ENCODE measurements at regions not wholly inside any gene's neighbourhood (a gene's known extent, or its start where the extent isn't known, plus 50 kb on each side); places are given as distances from the start of the nearest gene placed in this dataset.
"Not testable (repeated sequence)": the region's sequence is repeated elsewhere in the genome, so short reads cannot be mapped to it uniquely, and the experiment has no call there.

DNA sequence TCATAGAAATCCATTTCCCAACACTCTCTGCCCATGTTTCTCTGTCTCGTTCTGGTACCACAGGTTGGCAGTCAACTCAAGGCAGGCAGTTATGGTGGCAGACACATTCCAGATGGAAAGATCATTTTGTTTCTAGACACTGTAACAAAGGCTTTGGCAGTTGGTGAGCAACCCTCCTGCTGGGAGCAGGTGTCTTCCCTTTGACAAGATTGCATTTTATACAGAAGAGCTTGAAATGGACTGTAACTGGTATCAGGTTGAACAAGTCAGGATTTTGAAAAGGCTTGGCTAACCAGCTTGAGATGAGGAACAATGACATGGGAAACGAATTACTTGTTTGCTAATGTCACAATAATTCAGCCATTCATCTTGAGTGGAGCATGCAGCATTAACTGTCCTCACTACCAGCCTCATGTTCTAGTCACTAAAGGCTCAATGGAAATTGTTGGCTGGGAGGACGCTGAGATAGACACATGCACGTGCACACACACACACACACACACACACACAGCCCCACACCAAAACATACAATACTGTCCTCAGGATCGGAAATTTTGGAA lies 170.0 kb downstream of the SEMA6D start:
- Histone ChIP-seq H3K9me3 (ENCODE audit: control insufficient read depth, insufficient read depth, low read length) (no peaks in the 10 kb centered on the region), H3K27me3 (ENCODE audit: control insufficient read depth, insufficient read depth, low read length) (peaks cover 55% of the 10 kb centered on the region), H3K27ac (ENCODE audit: low read depth, low read length) (no peak overlapping the region), H3K36me3 (ENCODE audit: control insufficient read depth, insufficient read depth, low read length) (no peaks in the 10 kb centered on the region), H3K9ac (ENCODE audit: low read depth, low read length) (no peak overlapping the region), H3K4me3 (ENCODE audit: low read depth, low read length) (no peak overlapping the region), H3K4me1 (ENCODE audit: control insufficient read depth, insufficient read depth, low read length) (peaks cover 39% of the 10 kb centered on the region)

DNA sequence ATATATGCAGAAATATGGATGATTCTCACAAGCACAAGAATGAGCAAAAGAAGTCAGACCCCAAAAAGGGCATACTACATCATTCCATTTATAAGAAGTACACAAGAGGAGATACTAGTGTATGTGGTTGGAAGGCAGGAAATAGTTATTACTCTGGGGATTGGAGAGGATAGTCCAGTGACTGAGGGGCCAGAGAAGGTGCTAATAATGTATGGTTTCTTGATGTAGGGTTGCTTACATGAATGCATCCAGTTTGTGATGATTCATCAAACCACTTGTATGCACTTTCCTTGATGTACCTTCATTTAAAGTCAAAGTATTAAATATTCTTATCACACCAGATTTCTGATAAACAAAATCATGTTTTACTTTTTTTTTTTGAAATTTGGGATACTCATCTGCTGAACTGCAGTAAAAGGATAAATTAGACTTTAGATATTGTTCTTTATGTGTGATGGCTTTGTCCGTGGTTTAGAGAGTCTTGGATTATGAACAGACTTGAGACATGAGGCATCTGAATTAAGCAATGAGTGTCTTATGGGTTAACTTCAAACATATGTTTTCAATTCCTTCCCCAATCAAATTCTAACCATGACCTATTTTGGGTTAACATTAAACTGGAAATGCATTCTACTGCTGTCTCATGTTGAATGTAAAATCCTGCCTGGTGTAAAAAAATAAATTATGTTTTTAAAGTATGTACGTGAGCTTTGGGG lies 171.2 kb downstream of the SEMA6D start:
- peaks cover 43% of the 10 kb centered on the region for H3K27me3 ChIP-seq (ENCODE audit: control insufficient read depth, insufficient read depth, low read length)
- H3K4me3 ChIP-seq (ENCODE audit: low read depth, low read length): no peak overlapping the region
- H3K9me3 ChIP-seq (ENCODE audit: control insufficient read depth, insufficient read depth, low read length): no peaks in the 10 kb centered on the region

DNA sequence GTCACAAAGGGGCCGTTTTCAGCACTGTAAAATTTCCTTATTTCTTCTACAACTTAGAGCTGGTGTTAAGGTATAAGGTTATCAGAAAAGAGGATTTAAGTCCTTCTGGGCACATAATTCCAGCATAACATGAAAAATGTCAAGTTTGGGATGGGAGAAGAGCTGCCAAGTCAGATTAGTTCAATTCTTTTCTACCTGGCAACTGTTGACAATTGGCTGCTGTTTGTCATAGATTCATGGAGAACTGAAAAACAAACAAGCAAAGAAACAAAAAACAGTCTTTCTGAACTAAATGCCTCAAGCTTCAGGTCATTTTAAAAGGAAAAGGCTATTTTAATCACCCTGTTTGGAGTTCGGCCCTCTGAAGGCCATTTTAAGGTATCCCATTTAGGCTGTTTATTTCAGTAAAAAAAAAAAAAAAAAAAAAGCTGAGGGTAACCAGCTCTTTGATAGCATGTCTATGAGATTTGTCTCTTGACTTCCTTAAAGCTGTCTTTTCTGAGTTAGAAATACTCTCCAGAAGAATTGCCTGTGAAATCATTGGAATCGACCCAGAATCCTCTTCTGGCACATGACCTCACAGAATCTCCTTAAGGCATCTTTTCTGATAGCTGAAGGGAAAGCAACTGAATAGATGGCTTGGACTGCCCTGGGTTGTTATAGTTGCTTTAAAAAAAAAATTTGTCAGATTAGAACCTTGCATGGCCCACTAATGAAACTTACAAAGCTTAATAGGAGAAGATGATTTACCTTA lies 173.3 kb downstream of the SEMA6D start:
- Histone ChIP-seq H3K9me3 (ENCODE audit: control insufficient read depth, insufficient read depth, low read length) (no peaks in the 10 kb centered on the region), H3K36me3 (ENCODE audit: control insufficient read depth, insufficient read depth, low read length) (no peaks in the 10 kb centered on the region), H3K9ac (ENCODE audit: low read depth, low read length) (no peak overlapping the region), H3K27ac (ENCODE audit: low read depth, low read length) (no peak overlapping the region), H3K27me3 (ENCODE audit: control insufficient read depth, insufficient read depth, low read length) (peaks cover 26% of the 10 kb centered on the region), H3K4me1 (ENCODE audit: control insufficient read depth, insufficient read depth, low read length) (peaks cover 15% of the 10 kb centered on the region), H3K4me3 (ENCODE audit: low read depth, low read length) (no peak overlapping the region)

More for the DNA sequence above, 171.2 kb downstream of the SEMA6D start:
- peaks cover 33% of the 10 kb centered on the region for H3K4me1 ChIP-seq (ENCODE audit: control insufficient read depth, insufficient read depth, low read length)
- H3K27ac ChIP-seq (ENCODE audit: low read depth, low read length): no peak overlapping the region
- H3K9ac ChIP-seq (ENCODE audit: low read depth, low read length): no peak overlapping the region
- H3K36me3 ChIP-seq (ENCODE audit: control insufficient read depth, insufficient read depth, low read length): no peaks in the 10 kb centered on the region

DNA sequence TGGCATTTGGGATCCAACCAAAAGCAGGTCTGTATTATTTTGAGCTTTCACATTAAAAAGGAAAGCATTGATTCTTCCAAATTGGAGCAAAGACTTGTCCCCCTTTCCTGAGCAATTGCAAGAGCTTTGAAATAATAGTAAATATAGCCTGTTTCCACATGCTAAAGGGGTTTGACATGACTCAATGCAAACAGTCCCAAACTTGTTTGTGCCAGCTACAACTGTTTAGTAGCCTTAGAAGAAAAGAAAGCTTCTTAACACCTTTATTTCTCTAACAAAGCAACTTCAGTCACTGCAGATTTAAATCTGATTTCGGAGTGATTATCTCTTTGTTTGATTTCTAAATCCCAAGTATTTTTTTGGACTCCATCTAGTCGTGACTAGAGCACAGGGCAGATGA lies 180.2 kb downstream of the SEMA6D start:
- Histone ChIP-seq H3K36me3 (ENCODE audit: control insufficient read depth, insufficient read depth, low read length) (no peaks in the 10 kb centered on the region), H3K9ac (ENCODE audit: low read depth, low read length) (no peak overlapping the region), H3K27ac (ENCODE audit: low read depth, low read length) (no peak overlapping the region), H3K4me3 (ENCODE audit: low read depth, low read length) (no peak overlapping the region), H3K4me1 (ENCODE audit: control insufficient read depth, insufficient read depth, low read length) (no peaks in the 10 kb centered on the region), H3K27me3 (ENCODE audit: control insufficient read depth, insufficient read depth, low read length) (no peaks in the 10 kb centered on the region; the same call in 1 of the 2 replicates), H3K9me3 (ENCODE audit: control insufficient read depth, insufficient read depth, low read length) (peaks cover 3% of the 10 kb centered on the region; the same call in 1 of the 2 replicates)

DNA sequence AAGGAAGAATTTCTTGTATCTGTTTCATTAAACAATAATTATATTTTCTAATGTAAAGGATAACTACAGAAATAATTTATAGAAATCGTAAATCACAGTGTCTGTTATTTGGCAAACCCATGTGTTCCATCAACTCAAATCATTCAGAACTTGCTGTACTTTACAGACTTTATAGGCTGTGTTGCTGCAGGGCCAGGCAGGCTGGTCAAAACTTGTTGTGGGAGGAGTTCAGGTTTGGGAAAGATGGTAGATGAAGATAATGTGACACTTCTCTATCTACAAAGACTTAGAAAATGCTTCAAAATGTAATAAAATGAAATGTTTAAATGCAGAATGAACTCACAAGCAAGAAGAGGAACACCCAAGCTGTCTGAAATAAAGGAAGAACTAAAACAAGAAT lies 183.4 kb downstream of the SEMA6D start:
- no peak overlapping the region for H3K9ac ChIP-seq (ENCODE audit: low read depth, low read length)
- H3K27me3 ChIP-seq (ENCODE audit: control insufficient read depth, insufficient read depth, low read length): no peaks in the 10 kb centered on the region; the same call in 1 of the 2 replicates

DNA sequence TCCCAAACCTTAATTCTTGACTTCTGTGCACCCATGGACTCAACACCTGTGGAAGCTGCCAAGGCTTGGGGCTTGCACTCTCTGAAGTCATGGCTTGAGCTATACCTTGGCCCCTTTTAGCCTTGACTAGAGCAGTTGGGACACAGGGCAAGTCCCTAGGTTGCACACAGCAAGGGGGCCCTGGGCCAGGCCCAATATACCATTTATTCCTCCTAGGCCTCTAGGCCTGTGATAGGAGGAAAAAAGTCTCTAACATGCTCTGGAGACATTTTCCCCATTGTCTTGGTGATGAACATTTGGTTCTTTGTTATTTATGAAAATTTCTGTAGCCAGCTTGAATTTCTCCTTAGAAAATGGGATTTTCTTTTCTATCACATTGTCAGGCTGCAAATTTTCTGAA lies 186.1 kb downstream of the SEMA6D start:
- no peaks in the 10 kb centered on the region; the same call in 1 of the 2 replicates for H3K27me3 ChIP-seq (ENCODE audit: control insufficient read depth, insufficient read depth, low read length)
- no peaks in the 10 kb centered on the region for H3K4me1 ChIP-seq (ENCODE audit: control insufficient read depth, insufficient read depth, low read length)
- no peak overlapping the region for H3K4me3 ChIP-seq (ENCODE audit: low read depth, low read length)
- no peak overlapping the region for H3K27ac ChIP-seq (ENCODE audit: low read depth, low read length)
- H3K36me3 ChIP-seq (ENCODE audit: control insufficient read depth, insufficient read depth, low read length): no peaks in the 10 kb centered on the region
- H3K9me3 ChIP-seq (ENCODE audit: control insufficient read depth, insufficient read depth, low read length): peaks cover 13% of the 10 kb centered on the region
- no peak overlapping the region for H3K9ac ChIP-seq (ENCODE audit: low read depth, low read length)

More for the DNA sequence above, 183.4 kb downstream of the SEMA6D start:
- H3K9me3 ChIP-seq (ENCODE audit: control insufficient read depth, insufficient read depth, low read length): peaks cover 13% of the 10 kb centered on the region
- no peak overlapping the region for H3K27ac ChIP-seq (ENCODE audit: low read depth, low read length)
- no peak overlapping the region for H3K4me3 ChIP-seq (ENCODE audit: low read depth, low read length)
- no peaks in the 10 kb centered on the region for H3K4me1 ChIP-seq (ENCODE audit: control insufficient read depth, insufficient read depth, low read length)
- no peaks in the 10 kb centered on the region for H3K36me3 ChIP-seq (ENCODE audit: control insufficient read depth, insufficient read depth, low read length)

DNA sequence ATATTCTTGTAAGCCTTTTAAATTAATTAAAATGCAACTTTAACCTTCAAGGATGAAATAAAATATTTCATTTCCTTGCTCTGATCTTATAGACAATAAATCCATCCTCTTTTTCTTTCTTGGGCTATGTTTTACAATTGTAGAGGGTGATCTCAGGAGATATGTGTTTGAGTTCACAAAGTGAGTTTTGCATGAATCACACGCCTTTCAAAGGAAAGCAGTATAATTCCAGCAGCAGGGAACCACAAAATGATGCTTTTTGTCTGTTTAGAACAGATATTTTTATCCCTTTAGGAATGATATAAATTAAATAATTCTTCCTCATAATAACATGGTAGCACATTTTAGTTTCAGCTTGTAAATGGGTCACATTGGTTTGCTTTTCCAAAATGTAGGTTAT lies 191.2 kb downstream of the SEMA6D start:
- no peak overlapping the region for H3K4me3 ChIP-seq (ENCODE audit: low read depth, low read length)
- no peaks in the 10 kb centered on the region for H3K36me3 ChIP-seq (ENCODE audit: control insufficient read depth, insufficient read depth, low read length)
- H3K4me1 ChIP-seq (ENCODE audit: control insufficient read depth, insufficient read depth, low read length): no peaks in the 10 kb centered on the region
- no peak overlapping the region for H3K9ac ChIP-seq (ENCODE audit: low read depth, low read length)
- peaks cover 1% of the 10 kb centered on the region; the same call in 1 of the 2 replicates for H3K9me3 ChIP-seq (ENCODE audit: control insufficient read depth, insufficient read depth, low read length)
- H3K27me3 ChIP-seq (ENCODE audit: control insufficient read depth, insufficient read depth, low read length): no peaks in the 10 kb centered on the region
- H3K27ac ChIP-seq (ENCODE audit: low read depth, low read length): no peak overlapping the region

DNA sequence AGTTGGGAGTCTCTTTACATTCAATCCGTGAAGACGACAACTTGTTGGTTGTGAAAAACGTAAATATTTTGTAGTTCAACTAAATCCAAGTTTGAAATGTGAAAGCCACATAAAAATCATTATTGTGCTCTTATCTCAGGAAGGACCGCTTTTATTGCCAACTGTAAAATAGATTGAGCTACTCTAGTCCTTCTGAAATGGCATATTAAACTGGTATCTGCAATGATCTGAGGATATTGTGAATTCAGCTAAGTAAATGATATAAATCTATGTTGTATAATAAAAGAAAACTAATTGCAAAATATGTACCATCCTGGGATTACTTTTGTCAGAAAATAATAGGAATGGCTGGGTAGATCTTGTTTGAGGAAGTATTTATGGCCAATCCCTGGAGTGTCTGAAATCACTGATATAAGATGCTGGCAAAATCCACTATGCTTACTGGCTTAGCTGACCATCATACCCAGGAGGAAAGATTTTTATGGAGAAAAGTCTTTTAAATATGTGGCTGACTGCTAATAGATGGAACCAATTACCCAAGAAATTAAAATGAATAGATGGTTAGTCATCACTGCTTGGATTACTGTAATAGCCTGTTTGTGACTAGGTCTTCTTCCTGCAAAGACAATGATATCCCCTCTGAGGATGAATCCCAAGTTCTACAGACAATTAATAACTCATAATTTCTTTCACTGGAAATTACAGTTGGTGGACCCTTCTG lies 191.8 kb downstream of the SEMA6D start:
- H3K9ac ChIP-seq (ENCODE audit: low read depth, low read length): no peak overlapping the region
- H3K4me1 ChIP-seq (ENCODE audit: control insufficient read depth, insufficient read depth, low read length): no peaks in the 10 kb centered on the region
- no peak overlapping the region for H3K27ac ChIP-seq (ENCODE audit: low read depth, low read length)
- no peaks in the 10 kb centered on the region for H3K9me3 ChIP-seq (ENCODE audit: control insufficient read depth, insufficient read depth, low read length)
- H3K36me3 ChIP-seq (ENCODE audit: control insufficient read depth, insufficient read depth, low read length): no peaks in the 10 kb centered on the region
- H3K4me3 ChIP-seq (ENCODE audit: low read depth, low read length): no peak overlapping the region
- no peaks in the 10 kb centered on the region for H3K27me3 ChIP-seq (ENCODE audit: control insufficient read depth, insufficient read depth, low read length)

DNA sequence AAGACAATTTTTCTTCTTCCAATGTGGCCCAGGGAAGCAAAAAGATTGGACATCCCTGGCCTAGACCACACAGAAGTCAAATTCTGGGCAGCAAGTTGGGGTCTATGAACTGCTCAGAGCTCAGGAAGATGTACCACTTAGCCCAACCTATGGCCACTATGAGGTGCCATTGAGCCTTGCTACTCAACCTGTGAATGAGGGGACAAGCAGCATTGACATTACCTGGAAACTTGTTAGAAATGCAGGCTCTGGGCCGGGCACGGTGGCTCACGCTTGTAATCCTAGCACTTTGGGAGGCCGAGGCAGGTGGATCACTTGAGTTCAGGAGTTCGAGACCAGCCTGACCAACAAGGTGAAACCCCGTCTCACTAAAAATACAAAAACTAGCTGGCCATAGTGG lies 195.6 kb downstream of the SEMA6D start:
- H3K9me3 ChIP-seq (ENCODE audit: control insufficient read depth, insufficient read depth, low read length); H3K27me3 ChIP-seq (ENCODE audit: control insufficient read depth, insufficient read depth, low read length); H3K4me1 ChIP-seq (ENCODE audit: control insufficient read depth, insufficient read depth, low read length); H3K27ac ChIP-seq (ENCODE audit: low read depth, low read length); H3K4me3 ChIP-seq (ENCODE audit: low read depth, low read length); H3K36me3 ChIP-seq (ENCODE audit: control insufficient read depth, insufficient read depth, low read length); H3K9ac ChIP-seq (ENCODE audit: low read depth, low read length): not testable (repeated sequence)

DNA sequence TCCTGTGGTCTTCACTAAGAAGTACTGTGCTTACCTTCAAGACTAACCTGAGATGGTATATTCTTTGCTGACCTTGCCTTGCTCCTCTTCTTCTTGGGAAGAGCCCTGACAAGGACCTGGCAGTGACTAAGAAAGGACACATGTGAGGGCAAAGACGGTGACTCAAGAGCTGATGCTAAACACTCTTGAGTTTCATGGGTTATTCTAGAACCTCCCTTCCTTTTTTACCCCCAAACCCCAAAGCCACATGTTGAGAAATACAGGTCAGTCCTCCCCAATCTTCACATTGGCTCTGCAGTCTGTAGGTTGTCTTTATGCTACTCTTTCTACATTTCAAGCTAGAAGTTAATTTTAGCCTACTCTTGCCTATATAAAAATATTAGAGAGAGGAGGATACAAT lies 200.6 kb downstream of the SEMA6D start:
- H3K9ac ChIP-seq (ENCODE audit: low read depth, low read length): no peak overlapping the region
- H3K36me3 ChIP-seq (ENCODE audit: control insufficient read depth, insufficient read depth, low read length): no peaks in the 10 kb centered on the region
- no peak overlapping the region for H3K4me3 ChIP-seq (ENCODE audit: low read depth, low read length)
- H3K27me3 ChIP-seq (ENCODE audit: control insufficient read depth, insufficient read depth, low read length): no peaks in the 10 kb centered on the region
- no peaks in the 10 kb centered on the region for H3K9me3 ChIP-seq (ENCODE audit: control insufficient read depth, insufficient read depth, low read length)
- H3K27ac ChIP-seq (ENCODE audit: low read depth, low read length): no peak overlapping the region
- no peaks in the 10 kb centered on the region for H3K4me1 ChIP-seq (ENCODE audit: control insufficient read depth, insufficient read depth, low read length)
